Prostate gland (tissue), 2 donors: ENCODE measurements at regions not wholly inside any gene's neighbourhood (a gene's known extent, or its start where the extent isn't known, plus 50 kb on each side); places are given as distances from the start of the nearest gene placed in this dataset.

Experiments
- DNase-seq: peaks from one replicate; pipeline ENCODE4 v3.0.0-alpha.2; 2019; ENCODE audit warnings: low spot score
- H3K27ac ChIP-seq, 2 donors: fragments of 200-600 bp; sonication (generic); 2 replicates each; pipeline ENCODE4 v1.5.1; 2017 to 2019
- H3K27me3 ChIP-seq: fragments of 200-600 bp; sonication (generic); replicated peaks from 2 replicates; pipeline ENCODE4 v1.5.1; 2019; ENCODE audit not compliant: insufficient read depth
- H3K36me3 ChIP-seq, 2 donors: fragments of 200-600 bp; sonication (generic); 1 replicate in 1 of 2; 2 replicates in 1 of 2; pipeline versions ENCODE4 v1.5.1 to v1.8.1; 2017 to 2019
- H3K4me1 ChIP-seq: fragments of 200-600 bp; sonication (generic); replicated peaks from 2 replicates; pipeline ENCODE4 v1.5.1; 2019
- H3K4me3 ChIP-seq, 2 donors: fragments of 200-600 bp; sonication (generic); 2 replicates each; pipeline ENCODE4 v1.5.1; 2017 to 2019
- H3K9me3 ChIP-seq: fragments of 200-600 bp; sonication (generic); 2 replicates; pipeline ENCODE4 v1.5.1; 2017
- POLR2A ChIP-seq: fragments of 450-650 bp; IDR thresholded peaks from one replicate; pipeline ENCODE4 v1.6.1; 2016; ENCODE audit warnings: antibody characterized with exemption, mild to moderate bottlenecking
- POLR2AphosphoS5 ChIP-seq: sonication (generic); formaldehyde crosslinking; IDR thresholded peaks from one replicate; pipeline ENCODE4 v1.6.1; 2017; ENCODE audit warnings: antibody characterized with exemption
- WGBS: methylation state at CpG from one replicate; pipeline ENCODE4 v1.1.5; 2018; 5-methylcytosine and 5-hydroxymethylcytosine counted together
- intact Hi-C: fragments of 100-400 bp; cut with DNase I; formaldehyde crosslinking; loops from one replicate; pipeline ENCODE4 v1.14.2; 2022
- TF ChIP-seq, protein P1 (sequence below), 4 experiments: fragments of 200-600 bp in 2 of 4; fragments of 450-650 bp in 2 of 4; sonication (generic) in 2 of 4; IDR thresholded peaks; 1 replicate in 3 of 4; 2 replicates in 1 of 4; pipeline ENCODE4 v1.5.1; 2016 to 2019; ENCODE audit warnings: antibody characterized with exemption in 4 of 4, mild to moderate bottlenecking in 2 of 4, moderate library complexity in 2 of 4

DNA sequence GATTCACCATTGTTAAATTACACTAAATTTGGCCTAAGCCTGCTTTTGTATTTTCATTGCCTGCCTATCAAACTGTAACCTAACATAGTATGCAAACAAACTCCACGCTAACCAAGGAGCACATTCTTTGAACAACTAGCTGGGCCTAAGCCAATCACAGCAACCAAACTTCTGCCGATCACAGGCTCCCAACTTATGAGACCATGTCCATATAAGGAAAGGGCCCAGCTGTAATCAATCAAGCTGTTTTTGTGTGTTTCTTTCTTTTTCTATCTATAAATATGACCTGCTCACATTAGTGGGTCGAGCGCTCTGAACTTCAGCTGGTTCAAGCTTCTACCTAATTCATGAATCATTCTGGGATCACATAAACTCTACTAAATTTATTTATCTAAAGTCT is 473.6 kb downstream of the SI start:
- intact Hi-C loops: no loop called here
- TF ChIP-seq, protein P1, sequence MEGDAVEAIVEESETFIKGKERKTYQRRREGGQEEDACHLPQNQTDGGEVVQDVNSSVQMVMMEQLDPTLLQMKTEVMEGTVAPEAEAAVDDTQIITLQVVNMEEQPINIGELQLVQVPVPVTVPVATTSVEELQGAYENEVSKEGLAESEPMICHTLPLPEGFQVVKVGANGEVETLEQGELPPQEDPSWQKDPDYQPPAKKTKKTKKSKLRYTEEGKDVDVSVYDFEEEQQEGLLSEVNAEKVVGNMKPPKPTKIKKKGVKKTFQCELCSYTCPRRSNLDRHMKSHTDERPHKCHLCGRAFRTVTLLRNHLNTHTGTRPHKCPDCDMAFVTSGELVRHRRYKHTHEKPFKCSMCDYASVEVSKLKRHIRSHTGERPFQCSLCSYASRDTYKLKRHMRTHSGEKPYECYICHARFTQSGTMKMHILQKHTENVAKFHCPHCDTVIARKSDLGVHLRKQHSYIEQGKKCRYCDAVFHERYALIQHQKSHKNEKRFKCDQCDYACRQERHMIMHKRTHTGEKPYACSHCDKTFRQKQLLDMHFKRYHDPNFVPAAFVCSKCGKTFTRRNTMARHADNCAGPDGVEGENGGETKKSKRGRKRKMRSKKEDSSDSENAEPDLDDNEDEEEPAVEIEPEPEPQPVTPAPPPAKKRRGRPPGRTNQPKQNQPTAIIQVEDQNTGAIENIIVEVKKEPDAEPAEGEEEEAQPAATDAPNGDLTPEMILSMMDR (IDR thresholded peaks at IDR 0.05): no peak
- TF ChIP-seq POLR2AphosphoS5: no peak
- TF ChIP-seq POLR2A: no peak
- Histone ChIP-seq H3K4me1 (no peaks in the 10 kb centered on the region), H3K4me3 (no peak overlapping the region), H3K9me3 (no peaks in the 10 kb centered on the region), H3K27ac (no peak overlapping the region), H3K36me3 (no peaks in the 10 kb centered on the region), H3K27me3 (no peaks in the 10 kb centered on the region)
- no peak for DNase-seq
- WGBS: 60% methylated on average over 4 of the region's 4 CpGs

DNA sequence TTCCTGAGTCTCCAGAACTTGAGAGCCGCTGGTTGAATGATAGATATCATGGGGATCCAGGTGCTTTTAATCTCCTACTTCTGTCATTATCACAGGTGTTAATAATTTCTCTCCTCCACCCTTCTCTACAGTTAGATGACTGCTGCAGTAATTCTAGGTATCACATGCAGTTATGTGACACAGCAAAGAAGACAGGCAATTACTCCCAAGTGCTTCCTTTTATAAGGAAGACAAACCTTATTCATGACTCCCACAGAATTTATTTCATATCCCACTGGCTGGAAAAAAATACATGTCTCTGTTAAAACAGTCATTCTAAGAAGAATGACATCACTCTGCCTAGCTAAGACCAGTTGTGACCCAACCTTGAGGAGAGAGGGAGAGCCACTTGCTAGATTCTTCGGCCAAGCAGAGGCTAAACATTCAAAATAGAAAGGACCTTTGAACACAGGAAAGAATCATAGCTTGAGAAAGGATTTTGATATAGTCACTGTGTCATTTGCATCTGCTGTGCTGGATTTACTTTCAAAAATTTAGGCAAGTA is 500.6 kb downstream of the SI start:
- intact Hi-C loops: no loop called here
- no peak overlapping the region for H3K27ac ChIP-seq
- H3K9me3 ChIP-seq: no peaks in the 10 kb centered on the region
- DNase-seq: no peak
- no peaks in the 10 kb centered on the region for H3K27me3 ChIP-seq
- no peaks in the 10 kb centered on the region for H3K36me3 ChIP-seq
- no peaks in the 10 kb centered on the region for H3K4me1 ChIP-seq
- no peak overlapping the region for H3K4me3 ChIP-seq
- TF ChIP-seq POLR2AphosphoS5: no peak
- TF ChIP-seq, protein P1 (IDR thresholded peaks at IDR 0.05): no peak
- no peak for TF ChIP-seq POLR2A
- WGBS: 91% methylated on average over 2 of the region's 2 CpGs

DNA sequence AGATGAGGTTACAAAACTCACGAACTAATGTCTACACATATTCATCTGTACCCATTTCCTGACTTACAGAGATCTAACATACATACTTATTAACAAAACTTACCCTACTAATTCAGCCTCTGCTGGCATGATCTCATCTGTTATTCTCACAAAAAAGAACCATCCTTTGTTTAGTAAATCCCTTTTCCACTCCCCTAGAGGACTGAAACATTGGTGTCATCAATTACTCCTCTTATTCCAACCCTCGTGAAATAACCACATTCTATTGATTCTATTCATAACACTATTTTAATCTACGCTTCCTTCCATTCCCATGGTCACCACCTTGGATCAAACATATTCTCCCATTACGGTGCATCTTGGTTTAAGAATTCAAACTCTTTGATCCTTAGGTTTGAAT is 505.9 kb downstream of the SI start:
- intact Hi-C loops: no loop called here
- 91% methylated on average over 4 of the region's 4 CpGs for WGBS
- Histone ChIP-seq H3K4me3 (no peak overlapping the region), H3K4me1 (no peaks in the 10 kb centered on the region), H3K36me3 (no peaks in the 10 kb centered on the region), H3K27ac (no peak overlapping the region), H3K9me3 (no peaks in the 10 kb centered on the region), H3K27me3 (no peaks in the 10 kb centered on the region)
- TF ChIP-seq POLR2A (no peak), POLR2AphosphoS5 (no peak)
- TF ChIP-seq, protein P1 (IDR thresholded peaks at IDR 0.05): no peak
- no peak for DNase-seq

DNA sequence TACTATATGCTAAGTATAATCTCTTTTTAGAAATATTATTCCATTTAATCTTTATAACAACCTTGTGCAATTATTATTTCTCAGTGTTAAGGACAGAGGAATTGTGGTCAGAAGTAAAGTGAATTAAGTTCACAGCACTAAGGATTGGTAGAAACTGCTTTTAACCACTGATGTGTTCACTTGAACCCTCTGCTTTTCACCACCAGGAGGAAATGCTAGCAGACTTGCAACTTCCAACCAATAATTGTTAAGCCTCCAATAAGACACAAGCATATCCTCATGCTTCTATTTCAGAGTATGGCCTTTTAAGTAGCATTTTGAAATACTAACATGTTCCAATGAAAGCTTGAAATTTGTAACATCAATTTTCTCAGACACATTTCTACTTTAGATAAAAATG is 527.4 kb downstream of the SI start:
- H3K4me3 ChIP-seq: no peak overlapping the region
- no peaks in the 10 kb centered on the region for H3K4me1 ChIP-seq
- DNase-seq: no peak

DNA sequence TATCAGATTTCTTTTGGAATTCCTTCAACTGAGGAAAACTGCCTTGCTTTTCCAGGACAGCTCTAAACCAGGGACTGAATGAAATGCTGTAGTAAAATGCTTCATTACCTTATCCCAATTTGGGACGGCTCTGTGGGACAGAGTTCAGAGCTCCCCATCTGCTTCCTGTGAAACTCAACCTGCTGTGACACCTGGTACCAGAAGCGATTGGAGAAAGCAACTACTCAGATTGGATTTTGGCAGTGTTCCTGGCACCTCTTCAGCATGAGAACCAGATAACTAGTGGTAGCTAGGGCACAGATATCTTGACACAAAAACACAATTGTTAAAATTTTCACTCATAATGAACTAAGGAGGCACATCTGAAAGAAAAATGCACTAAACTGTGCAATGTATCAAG is 539.1 kb downstream of the SI start:
- H3K36me3 ChIP-seq: no peaks in the 10 kb centered on the region
- no peak overlapping the region for H3K4me3 ChIP-seq
- TF ChIP-seq POLR2AphosphoS5 (no peak), POLR2A (no peak)
- TF ChIP-seq, protein P1 (IDR thresholded peaks at IDR 0.05): no peak
- no peaks in the 10 kb centered on the region for H3K4me1 ChIP-seq
- DNase-seq: no peak
- intact Hi-C loops: no loop called here
- no peak overlapping the region for H3K27ac ChIP-seq
- 52% methylated on average over 2 of the region's 2 CpGs for WGBS
- H3K9me3 ChIP-seq: no peaks in the 10 kb centered on the region
- H3K27me3 ChIP-seq: no peaks in the 10 kb centered on the region

More for the DNA sequence above, 527.4 kb downstream of the SI start:
- Histone ChIP-seq H3K27me3 (no peaks in the 10 kb centered on the region), H3K9me3 (no peaks in the 10 kb centered on the region), H3K27ac (no peak overlapping the region), H3K36me3 (no peaks in the 10 kb centered on the region)
- TF ChIP-seq, protein P1 (IDR thresholded peaks at IDR 0.05): no peak
- intact Hi-C loops: no loop called here
